ENCODE measurements at regions not wholly inside any gene's neighbourhood (a gene's known extent, or its start where the extent isn't known, plus 50 kb on each side); places are given as distances from the start of the nearest gene placed in this dataset.

GRCh38 chr2:118449401-118449800, 361.1 kb downstream of the INSIG2 start:
- in situ Hi-C loops (cut with MboI) (no loop called here), intact Hi-C loops (cut with micrococcal nuclease) (no loop called here)
- H3K27me3 ChIP-seq (ENCODE audit: control insufficient read depth in 2 of 2, insufficient read depth in 2 of 2, low read length in 2 of 2): no peaks in the 10 kb centered on the region
- no peaks in the 10 kb centered on the region for H3K9me3 ChIP-seq (replicated peaks; ENCODE audit: control insufficient read depth, insufficient read depth, low read depth, low read length)
- WGBS (ENCODE audit: insufficient coverage, low coverage, missing lambda C conversion rate): 0% methylated on average over 2 of the region's 2 CpGs
- BruUV-seq (replicated peaks): no TSS peak
- no peaks in the 10 kb centered on the region for H4K20me1 ChIP-seq (replicated peaks; ENCODE audit: control insufficient read depth, insufficient read depth, low read length)
- no peaks in the 10 kb centered on the region for H3K36me3 ChIP-seq (ENCODE audit: control insufficient read depth, insufficient read depth, low read length)
- DNase-seq (ENCODE audit: extremely low read depth in 1 of 4, low spot score in 3 of 4) (no peak), ATAC-seq (no peak), FAIRE-seq (no peak)
- no peak overlapping the region for H3K9ac ChIP-seq (ENCODE audit: insufficient read depth in 1 of 2, low read depth in 2 of 2, low read length in 2 of 2)
- no peak overlapping the region for H3K27ac ChIP-seq (ENCODE audit: extremely low read depth, low read depth, low read length)
- no peaks in the 10 kb centered on the region for H3K79me2 ChIP-seq (ENCODE audit: control insufficient read depth, insufficient read depth, low read length)
- no peak overlapping the region for H3K4me2 ChIP-seq (ENCODE audit: insufficient read depth, low read length)
- no peak overlapping the region for H2AFZ ChIP-seq (ENCODE audit: low read depth, low read length)
- no peak for TF ChIP-seq ZNF143 (CRISPR knock-in tag; IDR thresholded peaks at IDR 0.05)
- no peak for TF ChIP-seq E2F5 (CRISPR knock-in tag; IDR thresholded peaks at IDR 0.05)
- no peak for TF ChIP-seq ZZZ3 (IDR thresholded peaks at IDR 0.05)
- TF ChIP-seq ETV1 (tag; conservative IDR thresholded peaks at IDR 0.05; ENCODE audit: low read depth): no peak
- no peak for TF ChIP-seq ZBTB9 (CRISPR knock-in tag; IDR thresholded peaks at IDR 0.05)
- TF ChIP-seq NUFIP1 (IDR thresholded peaks at IDR 0.05; ENCODE audit: partially characterized antibody): no peak
- no peak for TF ChIP-seq HMBOX1 (IDR thresholded peaks at IDR 0.05)
- TF ChIP-seq RCOR1 (IDR thresholded peaks at IDR 0.05; ENCODE audit: borderline replicate concordance in 1 of 2, low read depth in 2 of 2, low read length in 2 of 2): no peak
- TF ChIP-seq GTF2A2 (tag; IDR thresholded peaks at IDR 0.05): no peak
- TF ChIP-seq ARID4B (CRISPR knock-in tag; IDR thresholded peaks at IDR 0.05): no peak
- no peak for TF ChIP-seq NR1H2 (CRISPR knock-in tag; IDR thresholded peaks at IDR 0.05)
- no peak for TF ChIP-seq HSF4 (CRISPR knock-in tag; IDR thresholded peaks at IDR 0.05; ENCODE audit: borderline replicate concordance)
- H3K4me3 ChIP-seq: no peak overlapping the region
- H3K4me1 ChIP-seq (replicated peaks in 1 of 2; ENCODE audit: control insufficient read depth in 2 of 2, insufficient read depth in 2 of 2, low read length in 2 of 2): no peaks in the 10 kb centered on the region
- ChIA-PET POLR2A (interaction anchor here (0.7 to 1.2 kb wide), 3 partner anchors 8 to 26 kb away, joined by 3 read pairs; no protein-coding TSS in a partner anchor), CTCF (ENCODE audit: low intra/inter-chr PET ratio) (no interaction called here)
- H3K9me1 ChIP-seq (ENCODE audit: control insufficient read depth, insufficient read depth, low read length): no peaks in the 10 kb centered on the region

All from K562 (cell line).